HCT116 (cell line): ENCODE measurements at regions not wholly inside any gene's neighbourhood (a gene's known extent, or its start where the extent isn't known, plus 50 kb on each side); places are given as distances from the start of the nearest gene placed in this dataset.

Source experiments
- CTCF ChIP-seq, 3 experiments: fragments of 200-600 bp in 1 of 3; sonication (generic) in 1 of 3; IDR thresholded peaks in 2 of 3; conservative IDR thresholded peaks in 1 of 3; 2 replicates each; pipeline ENCODE4 v1.5.1; 2012 to 2017; ENCODE audit warnings: low read depth in 2 of 3, low read length in 2 of 3, antibody characterized with exemption in 1 of 3, borderline replicate concordance in 1 of 3, control low read depth in 1 of 3, mild to moderate bottlenecking in 1 of 3, mixed read lengths in 1 of 3, mixed run types in 1 of 3, moderate library complexity in 1 of 3; ENCODE audit not compliant: insufficient read depth in 1 of 3
- EGR1 ChIP-seq: IDR thresholded peaks from 2 replicates; pipeline ENCODE4 v1.6.1; 2012; ENCODE audit warnings: low read depth
- EZH2 ChIP-seq: fragments of 200-600 bp; sonication (generic); IDR thresholded peaks from 2 replicates; pipeline ENCODE4 v1.6.1; 2017; ENCODE audit warnings: antibody characterized with exemption, mixed run types
- JUND ChIP-seq: IDR thresholded peaks from 2 replicates; pipeline ENCODE4 v1.6.1; 2012
- MAX ChIP-seq: IDR thresholded peaks from 2 replicates; pipeline ENCODE4 v1.6.1; 2012
- POLR2A ChIP-seq: IDR thresholded peaks from 2 replicates; pipeline ENCODE4 v1.7.0; 2011; ENCODE audit warnings: borderline replicate concordance; ENCODE audit not compliant: insufficient read depth, insufficient read length; ENCODE audit errors: extremely low read depth
- POLR2AphosphoS5 ChIP-seq: IDR thresholded peaks from 2 replicates; pipeline ENCODE4 v1.6.1; 2011; ENCODE audit warnings: mild to moderate bottlenecking, low read depth, low read length, moderate library complexity
- ZNF274 ChIP-seq: fragments of 200-500 bp; sonication (Bioruptor generic); IDR thresholded peaks from 2 replicates; pipeline ENCODE4 v1.6.1; 2014; ENCODE audit warnings: mild to moderate bottlenecking, low read depth, low read length, inconsistent platforms

GRCh38 chr7:81277691-81278090 is 358.8 kb upstream of the SEMA3C start:
- TF ChIP-seq POLR2A (no peak), CTCF (IDR thresholded peaks at IDR 0.05 in 2 of 3, conservative IDR thresholded peaks at IDR 0.05 in 1 of 3; ENCODE audit: borderline replicate concordance in 1 of 3, insufficient read depth in 1 of 3, low read depth in 2 of 3, low read length in 2 of 3) (no peak), POLR2AphosphoS5 (no peak), JUND (no peak), ZNF274 (no peak), MAX (no peak), EGR1 (no peak), EZH2 (no peak)
